ENCODE measurements at regions not wholly inside any gene's neighbourhood (a gene's known extent, or its start where the extent isn't known, plus 50 kb on each side); places are given as distances from the start of the nearest gene placed in this dataset.

DNA sequence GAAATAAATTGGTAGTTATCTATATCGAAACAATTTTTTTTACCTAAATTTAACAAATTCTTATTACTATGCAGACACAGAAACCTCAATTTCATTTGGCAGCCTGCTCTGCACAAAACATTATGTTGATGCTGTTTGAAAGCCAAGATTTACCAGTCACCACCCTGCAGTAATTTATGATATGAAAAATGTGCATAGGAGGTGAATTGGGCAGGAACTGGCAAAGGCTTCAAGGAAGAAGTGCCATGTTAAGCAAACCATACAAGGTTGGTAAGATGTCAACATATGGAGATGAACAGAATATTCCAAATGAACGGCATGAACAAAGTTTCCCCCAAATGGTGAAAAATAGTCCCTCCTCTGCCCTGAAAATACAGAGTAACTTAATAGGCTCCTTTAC, 54.2 kb upstream of the TAB2 start:
- Histone ChIP-seq H4K20me1 (replicated peaks in 1 of 2; ENCODE audit: control insufficient read depth in 1 of 2, insufficient read depth in 2 of 2, low read length in 2 of 2) (no peaks in the 10 kb centered on the region), H2BK120ac (replicated peaks; ENCODE audit: low read depth, low read length) (no peak overlapping the region), H3K56ac (replicated peaks; ENCODE audit: insufficient read length, low read depth, low read length) (no peak overlapping the region), H3K18ac (ENCODE audit: extremely low read depth, low read length) (no peak overlapping the region), H4K91ac (replicated peaks; ENCODE audit: insufficient read length, low read length) (no peak overlapping the region), H3K14ac (ENCODE audit: insufficient read length) (no peak overlapping the region), H4K8ac (ENCODE audit: extremely low read depth, insufficient read depth, low read length) (no peak overlapping the region), H2AFZ (ENCODE audit: low read length) (no peak overlapping the region), H3K9ac (replicated peaks in 1 of 4; ENCODE audit: extremely low read depth in 1 of 4, low read depth in 3 of 4, low read length in 3 of 4) (no peak overlapping the region), H3K4me2 (ENCODE audit: insufficient read depth in 1 of 2, low read depth in 2 of 2, low read length in 2 of 2) (no peak overlapping the region), H3K79me1 (ENCODE audit: low read depth, low read length) (no peaks in the 10 kb centered on the region), H3K4ac (replicated peaks; ENCODE audit: insufficient read length, low read depth, low read length) (no peak overlapping the region), H3K27me3 (replicated peaks in 1 of 4; ENCODE audit: control insufficient read depth in 3 of 4, extremely low read depth in 1 of 4, insufficient read depth in 3 of 4, low read length in 3 of 4) (no peaks in the 10 kb centered on the region), H3K9me3 (ENCODE audit: insufficient read depth in 2 of 2, low read depth in 1 of 2, low read length in 1 of 2) (no peaks in the 10 kb centered on the region), H2BK15ac (ENCODE audit: low read length) (no peak overlapping the region), H3K4me1 (replicated peaks in 1 of 4; ENCODE audit: control insufficient read depth in 3 of 4, insufficient read depth in 4 of 4, low read length in 3 of 4) (no peaks in the 10 kb centered on the region), H2BK5ac (ENCODE audit: low read depth, low read length) (no peak overlapping the region), H2BK20ac (ENCODE audit: low read length) (no peak overlapping the region), H3K4me3 (ENCODE audit: extremely low read depth in 1 of 4, insufficient read depth in 2 of 4, low read depth in 3 of 4, low read length in 4 of 4) (no peak overlapping the region), H2AK5ac (ENCODE audit: low read depth, low read length) (no peak overlapping the region), H3K79me2 (ENCODE audit: control insufficient read depth in 1 of 2, insufficient read depth in 2 of 2, low read length in 2 of 2) (no peaks in the 10 kb centered on the region), H4K5ac (ENCODE audit: insufficient read length, low read depth, low read length) (no peak overlapping the region), H3K36me3 (ENCODE audit: control insufficient read depth in 2 of 4, insufficient read depth in 4 of 4, low read length in 3 of 4) (no peaks in the 10 kb centered on the region), H3K23me2 (ENCODE audit: low read depth, low read length) (no peaks in the 10 kb centered on the region), H3K23ac (ENCODE audit: insufficient read length) (no peak overlapping the region), H2BK12ac (ENCODE audit: low read depth, low read length) (no peak overlapping the region), H3K27ac (ENCODE audit: low read depth, low read length) (no peak overlapping the region)
- DNase-seq (ENCODE audit: low read depth in 1 of 2, low spot score in 2 of 2) (no peak), FAIRE-seq (no peak)
- POLR2A ChIA-PET (ENCODE audit: partially characterized antibody) = no interaction called here
- CTCF ChIA-PET (ENCODE audit: partially characterized antibody) = no interaction called here
- WGBS, 2 experiments (ENCODE audit: extremely low coverage in 1 of 2, insufficient coverage in 1 of 2, insufficient read length in 1 of 2, insufficient replicate concordance in 2 of 2, low coverage in 1 of 2, low lambda C conversion rate in 2 of 2, missing lambda C conversion rate in 1 of 2) = 81% methylated on average over 2 of the region's 2 CpGs; no CpG with 5 or more reads in 1 of the 2 experiments
- TF ChIP-seq JUN (IDR thresholded peaks at IDR 0.05; ENCODE audit: low read depth, low read length) (no peak), SRF (IDR thresholded peaks at IDR 0.05; ENCODE audit: low read depth, low read length) (no peak), RNF2 (IDR thresholded peaks at IDR 0.05; ENCODE audit: borderline replicate concordance, low read depth, low read length, missing control alignments, poor library complexity, severe bottlenecking) (no peak)

All from H1 (cell line).